Lower leg skin (tissue), 3 donors: ENCODE measurements at regions not wholly inside any gene's neighbourhood (a gene's known extent, or its start where the extent isn't known, plus 50 kb on each side); places are given as distances from the start of the nearest gene placed in this dataset.

ENCODE experiments used
- CTCF ChIP-seq, 3 donors: fragments of 450-650 bp; IDR thresholded peaks; one replicate each; pipeline ENCODE4 v1.5.1; 2016; ENCODE audit warnings: antibody characterized with exemption in 3 of 3, mild to moderate bottlenecking in 3 of 3, moderate library complexity in 2 of 3
- POLR2A ChIP-seq, 2 donors: fragments of 450-650 bp; IDR thresholded peaks; one replicate each; pipeline ENCODE4 v1.6.1; 2016 to 2017; ENCODE audit warnings: antibody characterized with exemption in 2 of 2, mild to moderate bottlenecking in 1 of 2, moderate library complexity in 1 of 2

DNA sequence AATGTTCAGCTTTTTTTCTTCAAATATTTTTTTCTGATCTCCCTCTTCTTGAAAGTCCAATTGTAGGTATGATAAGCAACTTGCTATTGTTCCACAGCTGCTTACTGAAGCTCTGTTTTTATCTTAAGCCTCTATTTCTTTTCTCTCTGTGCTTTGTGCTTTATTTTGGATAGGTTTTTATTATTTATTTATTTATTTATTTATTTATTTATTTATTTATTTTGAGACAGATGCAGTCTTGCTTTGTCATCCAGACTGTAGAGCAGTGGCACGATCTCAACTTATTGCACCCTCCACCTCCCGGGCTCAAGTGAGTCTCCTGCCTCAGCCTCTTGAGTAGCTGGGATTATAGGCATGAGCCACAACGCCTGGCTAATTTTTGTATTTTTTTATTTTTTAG, 199.4 kb downstream of the KLF12 start:
- TF ChIP-seq CTCF (IDR thresholded peaks at IDR 0.05), result no peak
- no peak for TF ChIP-seq POLR2A (IDR thresholded peaks at IDR 0.05)
